GM12878 (cell line): ENCODE measurements at regions not wholly inside any gene's neighbourhood (a gene's known extent, or its start where the extent isn't known, plus 50 kb on each side); places are given as distances from the start of the nearest gene placed in this dataset.

Experiments
- ATAC-seq: fragments of 200-7000 bp; cut with Tn5 transposase; 3 replicates; pipeline ENCODE4 v1.9.1; 2020; ENCODE audit warnings: mild to moderate bottlenecking, moderate library complexity
- BruUV-seq: library from RNA; stranded (reverse); fragments of 400-500 nt; replicated peaks from 2 replicates; lab custom pipeline; 2021; lab: Mats Ljungman, UMichigan
- CTCF ChIA-PET: fragments of 300-600 bp; sonication (Branson Sonifier 250); formaldehyde crosslinking; extraction: SDS; loops from one replicate; lab custom pipeline; 2021; ENCODE audit warnings: inconsistent platforms; lab: Yijun Ruan, JAX
- POLR2A ChIA-PET: fragments of 350-600 bp; formaldehyde crosslinking; extraction: SDS; loops from one replicate; lab custom pipeline; 2021; ENCODE audit warnings: inconsistent platforms; lab: Charles Lee
- RAD21 ChIA-PET: fragments of 300-600 bp; sonication (Branson Sonifier 250); formaldehyde crosslinking; loops from one replicate; lab custom pipeline; 2023; ENCODE audit warnings: antibody characterized with exemption; ENCODE audit not compliant: unreplicated experiment; lab: Charles Lee
- SMC1A ChIA-PET: fragments of 300-600 bp; sonication (Branson Sonifier 250); formaldehyde crosslinking; loops from one replicate; lab custom pipeline; 2023; ENCODE audit not compliant: unreplicated experiment, uncharacterized antibody; lab: Charles Lee
- DNase-seq: peaks from one replicate; pipeline ENCODE4 v3.0.0-alpha.2; 2011; ENCODE audit warnings: low read depth, low spot score
- FAIRE-seq: peaks from 3 replicates; lab custom pipeline; 2011; peaks lifted over from hg19 to GRCh38; lab: Jason Lieb, UNC
- H2AFZ ChIP-seq: 2 replicates; pipeline ENCODE4 v1.6.0; 2011; ENCODE audit warnings: low read depth, low read length, control low read depth; ENCODE audit not compliant: control insufficient read depth
- H3K27ac ChIP-seq: 2 replicates; pipeline ENCODE4 v1.5.1; 2011; ENCODE audit warnings: control low read depth; ENCODE audit not compliant: control insufficient read depth, insufficient read depth
- H3K27me3 ChIP-seq, 2 experiments: replicated peaks in 1 of 2; 2 replicates each; pipeline versions ENCODE4 v1.6.0 to v1.6.1; 2011; ENCODE audit warnings: low read length in 1 of 2; ENCODE audit not compliant: control insufficient read depth in 2 of 2, insufficient read depth in 2 of 2
- H3K36me3 ChIP-seq, 2 experiments: 2 replicates each; pipeline ENCODE4 v1.5.1; 2011; ENCODE audit warnings: low read length in 1 of 2; ENCODE audit not compliant: control insufficient read depth in 2 of 2, insufficient read depth in 2 of 2
- H3K4me1 ChIP-seq: 2 replicates; pipeline ENCODE4 v1.6.1; 2011; ENCODE audit warnings: mild to moderate bottlenecking, low read length, moderate library complexity, mixed read lengths; ENCODE audit not compliant: control insufficient read depth, insufficient read depth
- H3K4me2 ChIP-seq: 2 replicates; pipeline ENCODE4 v1.6.0; 2011; ENCODE audit warnings: control low read depth; ENCODE audit not compliant: control insufficient read depth, insufficient read depth
- H3K4me3 ChIP-seq: fragments of 200-600 bp; sonication (generic); 2 replicates; pipeline ENCODE4 v1.5.1; 2016
- H3K79me2 ChIP-seq: 2 replicates; pipeline ENCODE4 v1.6.0; 2011; ENCODE audit warnings: low read length; ENCODE audit not compliant: control insufficient read depth, insufficient read depth
- H3K9ac ChIP-seq: 2 replicates; pipeline ENCODE4 v1.8.0; 2011; ENCODE audit warnings: low read length, control low read depth, mixed read lengths; ENCODE audit not compliant: control insufficient read depth, insufficient read depth
- H3K9me3 ChIP-seq: replicated peaks from 3 replicates; pipeline ENCODE4 v1.5.1; 2011; ENCODE audit warnings: mild to moderate bottlenecking, low read length; ENCODE audit not compliant: control insufficient read depth, insufficient read depth
- H4K20me1 ChIP-seq: 2 replicates; pipeline ENCODE4 v1.6.0; 2011; ENCODE audit not compliant: control insufficient read depth, insufficient read depth
- CREB1 ChIP-seq: IDR thresholded peaks from 2 replicates; pipeline ENCODE4 v1.6.1; 2012; ENCODE audit warnings: low read depth, mild to moderate bottlenecking, inconsistent platforms
- FOXM1 ChIP-seq: IDR thresholded peaks from 2 replicates; pipeline ENCODE4 v1.6.1; 2012; ENCODE audit warnings: low read depth, mild to moderate bottlenecking, inconsistent platforms, low read length, moderate library complexity
- MEF2B ChIP-seq: fragments of 450-650 bp; IDR thresholded peaks from 2 replicates; pipeline ENCODE4 v1.6.1; 2018; ENCODE audit warnings: mild to moderate bottlenecking, moderate library complexity; ENCODE audit not compliant: partially characterized antibody, poor library complexity, severe bottlenecking
- NBN ChIP-seq: fragments of 450-650 bp; IDR thresholded peaks from 2 replicates; pipeline ENCODE4 v1.6.1; 2016
- SPI1 ChIP-seq: IDR thresholded peaks from 2 replicates; pipeline ENCODE4 v1.6.1; 2011; ENCODE audit warnings: low read depth, mild to moderate bottlenecking, low read length, moderate library complexity, borderline replicate concordance; ENCODE audit not compliant: insufficient read depth
- WGBS: methylation state at CpG from one replicate; pipeline ENCODE4 v1.1.6; 2016; ENCODE audit warnings: low lambda C conversion rate; ENCODE audit not compliant: insufficient replicate concordance, insufficient coverage; ENCODE audit errors: missing lambda C conversion rate; 5-methylcytosine and 5-hydroxymethylcytosine counted together
- in situ Hi-C: fragments of 300-500 bp; cut with MboI; formaldehyde crosslinking; loops from 9 replicates; pipeline ENCODE4 v1.14.3; 2018; ENCODE audit warnings: mixed read lengths
- intact Hi-C: fragments of 100-400 bp; cut with micrococcal nuclease; formaldehyde crosslinking; loops from one replicate; pipeline ENCODE4 v1.14.2; 2022; ENCODE audit not compliant: unreplicated experiment
- TF ChIP-seq, protein P1 (sequence below): fragments of 450-650 bp; IDR thresholded peaks from 2 replicates; pipeline ENCODE4 v1.6.1; 2014; ENCODE audit warnings: mild to moderate bottlenecking
- TF ChIP-seq, protein P2 (sequence below): IDR thresholded peaks from 2 replicates; pipeline ENCODE4 v1.6.1; 2011; ENCODE audit warnings: borderline replicate concordance, low read depth, mild to moderate bottlenecking, moderate library complexity, mixed read lengths, low read length; ENCODE audit not compliant: insufficient read depth; ENCODE audit errors: extremely low read length

DNA sequence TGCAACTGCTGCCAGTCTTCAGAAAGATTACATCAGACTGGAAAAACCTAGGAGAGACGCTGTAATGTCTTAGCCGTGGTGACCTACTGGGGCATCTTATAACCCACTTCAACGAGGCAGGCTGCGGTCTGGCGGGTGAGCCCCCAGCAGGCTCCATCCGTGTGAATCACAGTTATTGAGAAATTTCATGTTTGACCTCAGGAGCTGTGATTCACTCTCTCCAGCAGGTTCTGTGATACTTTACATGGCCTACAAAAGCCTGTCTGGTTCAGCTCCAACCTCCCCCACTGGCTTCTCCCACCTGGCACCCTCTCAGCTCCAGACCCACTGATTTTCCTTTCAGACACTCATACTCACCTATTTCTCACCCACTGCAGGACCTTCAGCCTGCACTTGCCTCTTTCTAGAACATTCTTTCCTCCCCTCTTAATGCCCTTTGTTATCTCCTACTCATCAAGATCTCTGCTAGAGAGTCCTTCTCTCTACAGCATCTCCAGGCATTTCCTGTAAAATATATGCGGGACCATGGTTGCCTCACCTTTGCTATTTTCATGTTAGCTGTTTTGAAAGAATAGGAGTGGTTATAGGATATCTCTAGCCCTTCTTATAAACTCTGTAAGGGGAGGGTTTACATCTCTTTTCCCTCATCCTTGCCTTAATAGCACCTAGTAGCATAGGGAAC is 227.9 kb downstream of the MAF start:
- no peak for FAIRE-seq
- DNase-seq = no peak
- H3K4me1 ChIP-seq = no peaks in the 10 kb centered on the region
- H3K9me3 ChIP-seq = no peaks in the 10 kb centered on the region
- H4K20me1 ChIP-seq = no peaks in the 10 kb centered on the region
- no peak overlapping the region for H3K4me3 ChIP-seq
- H3K27ac ChIP-seq = no peak overlapping the region
- POLR2A ChIA-PET = no interaction called here
- RAD21 ChIA-PET = no interaction called here
- in situ Hi-C loops = no loop called here
- 31% methylated on average over 7 of the region's 7 CpGs for WGBS
- no TSS peak for BruUV-seq
- no peaks in the 10 kb centered on the region for H3K79me2 ChIP-seq
- intact Hi-C loops = no loop called here
- H3K36me3 ChIP-seq = no peaks in the 10 kb centered on the region
- no peak overlapping the region for H3K4me2 ChIP-seq
- no peak overlapping the region for H3K9ac ChIP-seq
- no peak for TF ChIP-seq MEF2B
- TF ChIP-seq CREB1 = no peak
- no peak for TF ChIP-seq SPI1
- no peak for TF ChIP-seq NBN
- TF ChIP-seq, protein P1, sequence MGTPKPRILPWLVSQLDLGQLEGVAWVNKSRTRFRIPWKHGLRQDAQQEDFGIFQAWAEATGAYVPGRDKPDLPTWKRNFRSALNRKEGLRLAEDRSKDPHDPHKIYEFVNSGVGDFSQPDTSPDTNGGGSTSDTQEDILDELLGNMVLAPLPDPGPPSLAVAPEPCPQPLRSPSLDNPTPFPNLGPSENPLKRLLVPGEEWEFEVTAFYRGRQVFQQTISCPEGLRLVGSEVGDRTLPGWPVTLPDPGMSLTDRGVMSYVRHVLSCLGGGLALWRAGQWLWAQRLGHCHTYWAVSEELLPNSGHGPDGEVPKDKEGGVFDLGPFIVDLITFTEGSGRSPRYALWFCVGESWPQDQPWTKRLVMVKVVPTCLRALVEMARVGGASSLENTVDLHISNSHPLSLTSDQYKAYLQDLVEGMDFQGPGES = no peak
- no peak for TF ChIP-seq FOXM1
- TF ChIP-seq, protein P2, sequence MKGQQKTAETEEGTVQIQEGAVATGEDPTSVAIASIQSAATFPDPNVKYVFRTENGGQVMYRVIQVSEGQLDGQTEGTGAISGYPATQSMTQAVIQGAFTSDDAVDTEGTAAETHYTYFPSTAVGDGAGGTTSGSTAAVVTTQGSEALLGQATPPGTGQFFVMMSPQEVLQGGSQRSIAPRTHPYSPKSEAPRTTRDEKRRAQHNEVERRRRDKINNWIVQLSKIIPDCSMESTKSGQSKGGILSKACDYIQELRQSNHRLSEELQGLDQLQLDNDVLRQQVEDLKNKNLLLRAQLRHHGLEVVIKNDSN = no peak
- no peak overlapping the region for H2AFZ ChIP-seq
- SMC1A ChIA-PET = interaction anchor here (1.2 kb wide), 1 partner anchor 38 kb away, joined by 3 read pairs; no protein-coding TSS in a partner anchor
- CTCF ChIA-PET = no interaction called here
- no peak for ATAC-seq
- no peaks in the 10 kb centered on the region for H3K27me3 ChIP-seq
